OCI-LY3 (cell line): ENCODE measurements at regions not wholly inside any gene's neighbourhood (a gene's known extent, or its start where the extent isn't known, plus 50 kb on each side); places are given as distances from the start of the nearest gene placed in this dataset.

Source experiments
- H2AFZ ChIP-seq: fragments of 200-600, 300-600 bp; shearing (Covaris generic); 2 replicates; pipeline ENCODE4 v1.6.0; 2014; ENCODE audit warnings: antibody characterized with exemption, low read depth, low read length
- H3K27ac ChIP-seq: fragments of 200-600, 300-600 bp; sonication (generic); 2 replicates; pipeline ENCODE4 v1.5.1; 2014; ENCODE audit warnings: mild to moderate bottlenecking, low read length, moderate library complexity, mixed read lengths
- H3K27me3 ChIP-seq: fragments of 200-600, 300-600 bp; sonication (generic); 2 replicates; pipeline ENCODE4 v1.6.1; 2014; ENCODE audit warnings: low read depth, low read length, mixed read lengths
- H3K36me3 ChIP-seq: fragments of 200-600, 300-600 bp; sonication (generic); replicated peaks from 2 replicates; pipeline ENCODE3; 2014; ENCODE audit warnings: low read depth, low read length, mixed read lengths
- H3K4me1 ChIP-seq: fragments of 300-600, 200-600 bp; sonication (generic); 2 replicates; pipeline ENCODE4 v1.6.1; 2014; ENCODE audit warnings: low read length, mixed read lengths
- H3K4me2 ChIP-seq: fragments of 200-600, 300-600 bp; sonication (generic); 2 replicates; pipeline ENCODE4 v1.6.1; 2014; ENCODE audit warnings: low read length, mixed read lengths
- H3K4me3 ChIP-seq: fragments of 300-600, 200-600 bp; sonication (generic); 2 replicates; pipeline ENCODE4 v1.5.1; 2014; ENCODE audit warnings: antibody characterized with exemption, mild to moderate bottlenecking, low read length, moderate library complexity
- H3K79me2 ChIP-seq: fragments of 300-600, 200-600 bp; shearing (Covaris generic); 2 replicates; pipeline ENCODE4 v1.6.1; 2014; ENCODE audit warnings: mild to moderate bottlenecking, low read length, mixed read lengths
- H3K9ac ChIP-seq: fragments of 300-600, 200-600 bp; shearing (Covaris generic); 2 replicates; pipeline ENCODE4 v1.6.0; 2014; ENCODE audit warnings: mild to moderate bottlenecking, low read length, moderate library complexity
- H3K9me3 ChIP-seq: fragments of 200-600, 300-600 bp; shearing (Covaris generic); 2 replicates; pipeline ENCODE4 v1.6.1; 2014; ENCODE audit warnings: low read length, mixed read lengths; ENCODE audit not compliant: insufficient read depth
- H4K20me1 ChIP-seq: fragments of 200-600, 300-600 bp; sonication (generic); 2 replicates; pipeline ENCODE4 v1.6.1; 2016; ENCODE audit warnings: low read length, mixed read lengths; ENCODE audit not compliant: insufficient read depth
- EZH2phosphoT487 ChIP-seq: fragments of 200-600 bp; shearing (Covaris generic); IDR thresholded peaks from 2 replicates; pipeline ENCODE4 v1.6.1; 2018; ENCODE audit warnings: antibody characterized with exemption, mixed run types, low read depth
- TF ChIP-seq, protein P1 (sequence below): fragments of 200-600, 300-600 bp; sonication (generic); IDR thresholded peaks from 2 replicates; pipeline ENCODE4 v1.5.1; 2014; ENCODE audit warnings: antibody characterized with exemption, low read length, low read depth

DNA sequence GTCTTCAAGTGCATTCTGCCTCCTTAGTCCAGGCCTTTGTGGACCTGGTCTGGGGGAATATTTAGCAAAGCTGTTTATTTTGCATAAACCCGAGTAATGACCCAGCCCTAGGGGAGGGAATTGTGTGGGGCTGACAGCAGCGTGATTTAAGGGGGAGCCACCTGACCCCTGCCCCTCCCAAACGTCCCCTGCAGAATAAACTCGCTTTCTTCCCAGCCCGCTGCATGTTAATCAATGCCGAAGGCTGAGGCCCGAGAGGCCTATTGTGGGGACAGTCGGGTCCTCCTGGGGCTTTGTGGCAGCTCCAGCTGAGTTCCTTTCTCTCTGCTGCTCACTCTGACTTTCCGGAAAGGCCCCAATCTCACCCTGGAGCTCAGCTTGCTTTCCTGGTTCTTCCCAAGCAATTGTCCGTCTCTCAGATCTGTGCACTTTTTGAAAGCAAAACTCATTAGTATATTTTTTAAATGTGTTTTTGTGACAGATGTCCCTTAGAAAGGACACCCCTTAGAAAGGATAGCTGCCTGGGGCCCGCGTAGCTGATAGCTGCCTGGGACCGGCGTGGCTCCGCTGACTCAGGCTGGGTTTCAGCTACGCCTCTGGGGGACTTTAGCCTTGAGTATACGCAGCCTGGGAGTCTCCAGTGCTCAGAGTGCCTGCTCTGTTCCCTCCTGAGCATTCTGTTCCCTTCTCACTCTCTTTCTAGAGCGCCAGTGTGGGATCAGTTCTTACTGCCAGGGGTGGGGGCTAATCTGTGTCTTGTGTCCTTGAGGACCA, 158.3 kb downstream of the GLI2 start:
- no peaks in the 10 kb centered on the region for H4K20me1 ChIP-seq
- no peaks in the 10 kb centered on the region for H3K79me2 ChIP-seq
- no peak overlapping the region for H3K27ac ChIP-seq
- TF ChIP-seq, protein P1, sequence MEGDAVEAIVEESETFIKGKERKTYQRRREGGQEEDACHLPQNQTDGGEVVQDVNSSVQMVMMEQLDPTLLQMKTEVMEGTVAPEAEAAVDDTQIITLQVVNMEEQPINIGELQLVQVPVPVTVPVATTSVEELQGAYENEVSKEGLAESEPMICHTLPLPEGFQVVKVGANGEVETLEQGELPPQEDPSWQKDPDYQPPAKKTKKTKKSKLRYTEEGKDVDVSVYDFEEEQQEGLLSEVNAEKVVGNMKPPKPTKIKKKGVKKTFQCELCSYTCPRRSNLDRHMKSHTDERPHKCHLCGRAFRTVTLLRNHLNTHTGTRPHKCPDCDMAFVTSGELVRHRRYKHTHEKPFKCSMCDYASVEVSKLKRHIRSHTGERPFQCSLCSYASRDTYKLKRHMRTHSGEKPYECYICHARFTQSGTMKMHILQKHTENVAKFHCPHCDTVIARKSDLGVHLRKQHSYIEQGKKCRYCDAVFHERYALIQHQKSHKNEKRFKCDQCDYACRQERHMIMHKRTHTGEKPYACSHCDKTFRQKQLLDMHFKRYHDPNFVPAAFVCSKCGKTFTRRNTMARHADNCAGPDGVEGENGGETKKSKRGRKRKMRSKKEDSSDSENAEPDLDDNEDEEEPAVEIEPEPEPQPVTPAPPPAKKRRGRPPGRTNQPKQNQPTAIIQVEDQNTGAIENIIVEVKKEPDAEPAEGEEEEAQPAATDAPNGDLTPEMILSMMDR, result no peak
- no peak for TF ChIP-seq EZH2phosphoT487
- no peaks in the 10 kb centered on the region for H3K4me1 ChIP-seq
- H3K9me3 ChIP-seq, result no peaks in the 10 kb centered on the region
- H3K9ac ChIP-seq, result no peak overlapping the region
- no peak overlapping the region for H2AFZ ChIP-seq
- no peak overlapping the region for H3K4me2 ChIP-seq
- H3K4me3 ChIP-seq, result no peak overlapping the region
- H3K27me3 ChIP-seq, result peaks cover 12% of the 10 kb centered on the region
- no peaks in the 10 kb centered on the region for H3K36me3 ChIP-seq

DNA sequence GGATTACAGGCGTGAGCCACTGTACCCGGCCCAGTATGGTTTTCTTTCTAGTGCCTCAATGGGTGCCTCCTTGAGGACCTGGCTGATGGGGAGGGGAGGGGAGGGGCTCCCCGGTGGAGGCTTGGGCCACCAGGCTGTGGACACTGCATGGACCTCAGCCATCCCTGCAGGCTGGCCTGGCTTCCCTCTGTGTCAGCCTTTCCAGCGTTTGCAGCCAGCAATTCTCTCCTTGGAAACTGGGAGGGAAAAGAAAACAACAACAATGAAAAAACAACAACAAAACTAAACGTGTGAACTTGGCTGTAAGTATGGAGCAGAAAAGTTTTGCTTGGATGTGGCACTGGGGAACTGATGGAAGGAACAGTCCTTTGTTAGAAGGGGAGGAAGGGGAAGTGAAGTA, 159.3 kb downstream of the GLI2 start:
- Histone ChIP-seq H3K4me1 (no peaks in the 10 kb centered on the region), H3K4me2 (no peak overlapping the region), H3K27ac (no peak overlapping the region), H2AFZ (no peak overlapping the region), H4K20me1 (no peaks in the 10 kb centered on the region), H3K79me2 (no peaks in the 10 kb centered on the region), H3K9ac (no peak overlapping the region), H3K4me3 (no peak overlapping the region), H3K9me3 (no peaks in the 10 kb centered on the region), H3K36me3 (no peaks in the 10 kb centered on the region), H3K27me3 (peaks cover 11% of the 10 kb centered on the region)
- TF ChIP-seq EZH2phosphoT487, result no peak
- TF ChIP-seq, protein P1, result no peak

DNA sequence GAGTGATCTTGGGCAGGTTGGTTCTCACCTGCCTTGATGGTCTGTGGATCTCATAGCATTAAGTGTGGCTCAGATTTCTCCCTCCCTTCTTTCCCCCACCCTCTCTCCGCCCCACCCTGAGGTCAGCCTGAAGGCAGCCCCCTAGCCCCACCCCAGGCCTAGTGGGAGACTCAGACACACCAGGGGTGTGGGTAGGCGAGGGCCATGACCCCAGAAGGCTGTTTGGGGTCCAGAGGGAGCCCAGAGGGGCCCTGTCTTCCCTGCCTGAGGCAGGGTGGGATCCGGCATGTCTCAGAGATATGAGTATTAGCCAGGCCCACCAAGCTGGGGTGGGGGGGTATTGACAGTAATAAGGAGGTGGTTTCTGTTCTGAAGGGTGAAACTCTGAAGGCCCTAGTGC, 160.5 kb downstream of the GLI2 start:
- H3K4me2 ChIP-seq, result no peak overlapping the region
- H3K9ac ChIP-seq, result no peak overlapping the region
- TF ChIP-seq, protein P1, result no peak
- TF ChIP-seq EZH2phosphoT487, result no peak
- no peak overlapping the region for H3K4me3 ChIP-seq
- no peaks in the 10 kb centered on the region for H3K4me1 ChIP-seq
- H4K20me1 ChIP-seq, result no peaks in the 10 kb centered on the region
- H2AFZ ChIP-seq, result no peak overlapping the region
- no peaks in the 10 kb centered on the region for H3K79me2 ChIP-seq
- peaks cover 10% of the 10 kb centered on the region for H3K27me3 ChIP-seq
- no peak overlapping the region for H3K27ac ChIP-seq
- no peaks in the 10 kb centered on the region for H3K9me3 ChIP-seq
- no peaks in the 10 kb centered on the region for H3K36me3 ChIP-seq

DNA sequence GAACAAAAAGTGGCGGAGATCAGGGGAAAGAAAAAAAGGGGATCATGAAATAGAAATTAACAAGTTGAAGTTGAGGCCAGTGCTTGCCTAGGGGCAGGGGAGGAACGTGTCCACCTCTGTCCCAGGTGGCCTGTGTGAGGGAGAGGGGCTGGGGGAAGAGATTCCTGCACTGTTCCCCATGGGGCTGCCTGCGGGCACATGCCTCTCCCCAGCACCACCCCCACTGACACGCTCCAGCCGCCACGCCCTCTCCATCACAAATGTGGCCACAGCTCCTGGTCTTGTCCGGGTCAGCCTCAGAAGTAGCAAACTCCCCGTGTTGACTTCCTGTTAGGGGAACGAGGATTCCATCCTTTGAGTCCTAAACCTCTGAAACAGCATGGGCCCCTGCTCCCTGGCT, 161.2 kb downstream of the GLI2 start:
- Histone ChIP-seq H3K4me3 (no peak overlapping the region), H3K36me3 (no peaks in the 10 kb centered on the region), H4K20me1 (no peaks in the 10 kb centered on the region), H3K79me2 (no peaks in the 10 kb centered on the region), H3K4me1 (no peaks in the 10 kb centered on the region), H3K4me2 (no peak overlapping the region), H2AFZ (no peak overlapping the region), H3K9ac (no peak overlapping the region), H3K27me3 (peaks cover 9% of the 10 kb centered on the region), H3K9me3 (no peaks in the 10 kb centered on the region), H3K27ac (no peak overlapping the region)
- TF ChIP-seq, protein P1, result no peak
- no peak for TF ChIP-seq EZH2phosphoT487
